ENCODE measurements at regions not wholly inside any gene's neighbourhood (a gene's known extent, or its start where the extent isn't known, plus 50 kb on each side); places are given as distances from the start of the nearest gene placed in this dataset.

- peaks cover 24% of the 10 kb centered on the region for H3K4me1 Mint-ChIP-seq
- Histone ChIP-seq H3K4me3 (replicated peaks in 1 of 3; ENCODE audit: low read depth in 2 of 3, low read length in 3 of 3) (no peak overlapping the region), H3K9me3 (replicated peaks in 1 of 2; ENCODE audit: control insufficient read depth in 1 of 2, insufficient read depth in 1 of 2, low read length in 2 of 2) (peaks cover 5 to 10% of the 10 kb centered on the region in 2 donors), H3K4me2 (replicated peaks; ENCODE audit: extremely low read depth, low read length, poor library complexity, severe bottlenecking) (no peak overlapping the region), H3K27ac (ENCODE audit: low read depth in 1 of 2, low read length in 2 of 2) (no peak overlapping the region), H3K9ac (ENCODE audit: insufficient read depth, low read length, poor library complexity, severe bottlenecking) (no peak overlapping the region), H2AFZ (ENCODE audit: insufficient read depth, low read depth, low read length, poor library complexity, severe bottlenecking) (no peak overlapping the region), H3K79me2 (ENCODE audit: insufficient read depth, low read length) (no peaks in the 10 kb centered on the region), H3K36me3 (replicated peaks in 1 of 2; ENCODE audit: control insufficient read depth in 1 of 2, insufficient read depth in 2 of 2, low read length in 2 of 2) (no peaks in the 10 kb centered on the region), H3K4me1 (ENCODE audit: control insufficient read depth in 1 of 2, insufficient read depth in 2 of 2, low read length in 2 of 2) (peaks cover 12 to 16% of the 10 kb centered on the region in 2 donors), H3K27me3 (ENCODE audit: control insufficient read depth in 2 of 2, insufficient read depth in 2 of 2, low read length in 2 of 2) (peaks cover 0 to 2% of the 10 kb centered on the region in 2 donors), H4K20me1 (ENCODE audit: insufficient read depth, low read length) (no peaks in the 10 kb centered on the region)
- peaks cover 4 to 13% (median 6%) of the 10 kb centered on the region in 3 donors for H3K27me3 Mint-ChIP-seq (ENCODE audit: low read depth in 3 of 3)
- WGBS (ENCODE audit: insufficient coverage): 100% methylated on average over 1 of the region's 2 CpGs
- DNase-seq: no peak
- peaks cover 3 to 14% (median 11%) of the 10 kb centered on the region in 7 donors for H3K9me3 Mint-ChIP-seq
- H3K36me3 Mint-ChIP-seq: no peaks in the 10 kb centered on the region
- H3K27ac Mint-ChIP-seq: no peak overlapping the region
- TF ChIP-seq CTCF (IDR thresholded peaks at IDR 0.05): no peak
- no peak overlapping the region for H3K4me3 Mint-ChIP-seq
- intact Hi-C loops (cut with micrococcal nuclease): no loop called here
Measured at GRCh38 chr20:40524071-40524470, 165.0 kb downstream of the MAFB start.

- no peak for TF ChIP-seq CTCF (IDR thresholded peaks at IDR 0.05)
- H3K4me3 Mint-ChIP-seq: no peak overlapping the region
- Histone ChIP-seq H3K4me2 (replicated peaks; ENCODE audit: extremely low read depth, low read length, poor library complexity, severe bottlenecking) (no peak overlapping the region), H3K36me3 (replicated peaks in 1 of 2; ENCODE audit: control insufficient read depth in 1 of 2, insufficient read depth in 2 of 2, low read length in 2 of 2) (no peaks in the 10 kb centered on the region), H3K27me3 (ENCODE audit: control insufficient read depth in 2 of 2, insufficient read depth in 2 of 2, low read length in 2 of 2) (peaks cover 0 to 4% of the 10 kb centered on the region in 2 donors), H3K4me1 (ENCODE audit: control insufficient read depth in 1 of 2, insufficient read depth in 2 of 2, low read length in 2 of 2) (peaks cover 10 to 16% of the 10 kb centered on the region in 2 donors), H3K4me3 (replicated peaks in 1 of 3; ENCODE audit: low read depth in 2 of 3, low read length in 3 of 3) (no peak overlapping the region), H3K27ac (ENCODE audit: low read depth in 1 of 2, low read length in 2 of 2) (no peak overlapping the region), H2AFZ (ENCODE audit: insufficient read depth, low read depth, low read length, poor library complexity, severe bottlenecking) (no peak overlapping the region), H3K79me2 (ENCODE audit: insufficient read depth, low read length) (no peaks in the 10 kb centered on the region), H3K9ac (ENCODE audit: insufficient read depth, low read length, poor library complexity, severe bottlenecking) (no peak overlapping the region), H3K9me3 (replicated peaks in 1 of 2; ENCODE audit: control insufficient read depth in 1 of 2, insufficient read depth in 1 of 2, low read length in 2 of 2) (peaks cover 5 to 10% of the 10 kb centered on the region in 2 donors), H4K20me1 (ENCODE audit: insufficient read depth, low read length) (no peaks in the 10 kb centered on the region)
- no peak overlapping the region for H3K27ac Mint-ChIP-seq
- peaks cover 3 to 13% (median 11%) of the 10 kb centered on the region in 7 donors for H3K9me3 Mint-ChIP-seq
- H3K27me3 Mint-ChIP-seq (ENCODE audit: low read depth in 3 of 3): peaks cover 6 to 11% (median 9%) of the 10 kb centered on the region in 3 donors
- intact Hi-C loops (cut with micrococcal nuclease): no loop called here
- H3K4me1 Mint-ChIP-seq: peaks cover 24% of the 10 kb centered on the region
- no peaks in the 10 kb centered on the region for H3K36me3 Mint-ChIP-seq
- no CpG with 5 or more reads among the region's 1 CpG for WGBS (ENCODE audit: insufficient coverage)
- no peak for DNase-seq
Measured at GRCh38 chr20:40522405-40522804, 166.6 kb downstream of the MAFB start.
